HG03378 (cell line): ENCODE measurements at regions not wholly inside any gene's neighbourhood (a gene's known extent, or its start where the extent isn't known, plus 50 kb on each side); places are given as distances from the start of the nearest gene placed in this dataset.

Experiments used
- ATAC-seq: cut with Tn5 transposase; IDR thresholded peaks from one replicate; pipeline ENCODE4 v1.9.1; 2021; ENCODE audit warnings: mild to moderate bottlenecking, moderate library complexity; ENCODE audit not compliant: unreplicated experiment

DNA sequence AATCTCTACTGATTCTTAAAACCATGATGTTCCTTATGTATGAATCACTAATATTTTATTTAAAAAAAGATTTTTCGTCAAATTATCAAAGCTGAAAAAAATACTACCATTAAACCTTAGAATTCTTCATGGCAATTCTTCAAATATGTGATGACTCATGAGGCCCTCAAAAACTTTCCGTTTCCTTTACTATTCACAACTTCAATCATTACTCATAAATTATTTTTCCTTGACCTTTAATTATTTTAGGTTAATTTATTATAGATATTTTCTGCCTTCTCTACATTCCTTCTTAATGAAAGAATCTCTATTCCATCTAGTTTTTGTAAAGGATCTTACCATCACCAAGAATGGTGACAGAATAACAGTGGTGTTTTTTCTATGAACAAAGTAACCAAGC lies 162.1 kb upstream of the SOX5 start:
- no peak for ATAC-seq

DNA sequence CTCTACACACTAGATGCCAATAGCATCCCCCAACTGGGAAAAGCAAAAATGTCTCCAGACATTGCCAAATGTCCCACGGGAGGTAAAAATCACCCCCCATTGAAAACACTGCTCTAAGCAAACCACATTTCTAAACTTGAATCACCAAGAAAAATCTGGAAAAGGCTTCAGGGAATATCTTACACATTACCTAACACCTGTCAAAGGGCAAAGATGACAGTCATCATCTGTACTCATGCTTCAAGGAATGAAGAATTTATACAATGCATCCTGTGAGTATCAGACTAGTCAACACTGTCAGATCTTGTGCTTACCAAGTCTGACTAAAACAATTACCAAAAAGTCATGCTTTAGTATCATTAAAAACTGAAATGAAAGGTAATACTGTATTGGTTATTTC lies 161.6 kb upstream of the SOX5 start:
- no peak for ATAC-seq

DNA sequence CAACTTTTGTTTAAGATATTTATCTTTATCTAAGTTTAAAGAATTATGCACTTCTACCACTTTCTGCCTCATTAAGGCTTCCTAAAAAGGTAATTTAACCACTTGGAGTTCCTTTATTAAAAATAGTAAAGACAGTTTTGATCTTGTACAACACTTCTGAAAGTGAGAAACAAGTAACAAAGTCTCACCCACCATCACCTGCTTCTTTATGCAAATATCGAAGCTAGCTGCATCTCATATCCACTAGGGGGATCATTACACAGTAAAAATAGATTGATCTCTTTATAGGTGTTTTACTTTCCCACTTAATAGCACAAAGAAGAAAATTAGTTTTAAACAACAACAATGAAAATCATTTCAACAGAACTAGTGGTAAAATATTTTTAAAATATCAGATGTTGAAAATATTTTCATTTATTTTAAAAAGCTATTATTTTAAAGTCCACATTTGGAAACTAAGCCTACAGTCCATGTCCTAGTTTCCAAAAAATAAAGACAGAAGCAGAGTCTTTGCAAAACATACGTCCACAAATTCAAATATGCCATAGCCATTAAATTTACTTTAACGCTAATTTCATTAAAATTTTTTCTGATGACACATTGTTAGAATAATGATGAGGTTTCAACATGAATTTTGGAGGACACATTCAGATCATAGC lies 160.0 kb upstream of the SOX5 start:
- ATAC-seq, result peak; percentile 97

DNA sequence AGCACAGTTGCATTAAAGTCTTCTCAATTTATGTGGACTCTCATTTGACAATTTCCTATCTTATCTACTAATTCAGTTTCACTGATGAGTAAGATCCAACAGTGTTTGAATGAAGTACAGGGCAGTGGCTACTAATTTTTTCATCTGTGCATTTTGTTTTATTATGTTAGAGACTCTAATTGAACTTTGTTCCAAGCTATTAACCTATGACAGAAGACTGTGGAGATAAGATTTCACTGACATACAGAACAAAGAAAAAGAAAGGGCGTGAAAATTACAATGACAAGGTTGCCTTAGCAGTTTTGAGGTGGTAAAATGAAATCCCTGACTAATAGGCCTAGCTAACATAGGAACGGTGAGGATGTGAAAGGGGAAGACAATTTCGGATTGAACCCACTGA lies 153.2 kb upstream of the SOX5 start:
- ATAC-seq, result no peak

DNA sequence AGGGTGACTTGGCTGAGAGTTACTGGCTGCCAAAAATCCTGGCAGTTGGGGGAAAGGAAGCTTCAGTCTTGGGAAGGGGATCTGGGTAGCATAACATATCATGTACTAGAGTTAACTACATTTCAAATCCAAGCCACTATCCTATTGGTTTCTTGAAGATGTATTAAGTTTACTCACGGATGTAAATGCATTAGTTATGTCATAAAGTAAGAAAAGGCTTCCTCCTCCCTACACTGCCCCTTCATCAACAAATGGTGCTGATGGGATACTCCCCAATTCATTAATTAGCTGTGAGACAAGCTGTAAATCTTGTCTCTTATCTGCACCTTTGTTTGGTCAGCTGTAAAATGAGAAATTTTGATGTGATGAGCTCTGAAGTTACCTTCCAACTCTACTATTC lies 150.1 kb upstream of the SOX5 start:
- ATAC-seq, result no peak

DNA sequence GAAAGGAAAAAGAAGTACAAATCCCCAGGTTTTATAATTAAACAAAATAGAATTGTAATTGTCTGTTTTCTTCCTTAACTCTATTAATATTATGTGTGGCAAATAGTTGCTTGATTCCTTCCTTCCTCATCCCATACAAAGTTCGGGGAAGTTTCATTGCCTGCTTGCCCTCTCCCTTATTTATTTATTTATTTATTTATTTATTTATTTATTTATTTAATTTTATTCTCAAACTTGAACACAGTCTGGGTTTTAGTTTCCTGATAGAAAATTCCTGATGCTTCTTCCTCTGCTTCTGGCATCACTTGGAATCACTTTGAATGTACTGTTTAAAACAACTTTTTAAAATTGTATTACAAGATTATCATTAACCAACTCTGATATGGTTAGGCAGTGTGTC lies 145.8 kb upstream of the SOX5 start:
- no peak for ATAC-seq

DNA sequence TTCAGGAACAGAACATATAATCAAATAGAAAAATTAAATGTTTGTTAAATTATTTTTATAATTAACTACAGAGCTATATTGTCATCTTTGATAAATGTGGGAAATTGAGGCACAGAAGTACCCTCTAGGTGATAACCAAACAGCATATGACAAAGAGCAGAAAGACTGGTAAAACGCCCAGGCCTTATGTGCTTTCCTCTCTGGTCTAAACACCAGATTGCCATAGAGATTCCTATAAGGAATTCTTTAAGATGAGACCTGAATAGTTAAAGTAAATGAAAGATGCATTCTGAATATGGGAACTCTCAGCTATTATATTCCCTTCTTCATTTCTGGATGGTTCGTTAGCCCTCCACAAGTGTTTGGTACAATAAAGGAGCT lies 140.0 kb upstream of the SOX5 start:
- ATAC-seq, result no peak

DNA sequence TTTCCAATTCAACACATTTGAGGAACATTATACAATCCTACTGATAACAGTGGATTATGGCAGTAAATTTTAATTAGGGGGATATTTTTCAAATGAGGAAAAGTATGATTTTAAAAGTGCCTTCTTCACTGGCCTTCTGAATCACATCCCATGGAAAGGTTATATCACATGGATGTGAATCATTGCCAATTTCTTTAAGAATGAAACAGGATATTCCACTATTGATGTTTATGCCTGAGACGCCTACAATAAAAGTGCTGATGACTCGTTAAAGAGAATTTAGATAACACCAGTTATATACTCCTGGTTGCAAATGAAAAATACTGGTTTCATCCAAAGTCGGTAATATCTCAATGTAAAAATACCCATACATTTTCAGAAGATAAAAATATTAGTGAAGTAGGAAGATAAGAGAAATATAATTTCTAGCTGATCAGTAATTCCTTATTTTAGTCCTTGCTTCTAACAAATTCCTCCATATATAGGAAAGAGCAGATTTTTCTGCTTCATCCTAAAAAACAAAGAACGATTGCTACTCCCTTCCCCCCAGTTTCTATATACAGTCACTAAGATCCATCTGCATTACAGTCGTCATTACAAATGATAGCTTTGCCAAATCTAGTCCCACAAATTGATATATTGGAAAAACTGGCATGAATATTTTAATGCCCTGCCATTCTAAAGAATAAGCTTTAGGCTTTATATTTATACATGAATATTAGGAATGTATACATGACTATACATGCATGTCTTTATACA lies 139.5 kb upstream of the SOX5 start:
- ATAC-seq, result no peak

DNA sequence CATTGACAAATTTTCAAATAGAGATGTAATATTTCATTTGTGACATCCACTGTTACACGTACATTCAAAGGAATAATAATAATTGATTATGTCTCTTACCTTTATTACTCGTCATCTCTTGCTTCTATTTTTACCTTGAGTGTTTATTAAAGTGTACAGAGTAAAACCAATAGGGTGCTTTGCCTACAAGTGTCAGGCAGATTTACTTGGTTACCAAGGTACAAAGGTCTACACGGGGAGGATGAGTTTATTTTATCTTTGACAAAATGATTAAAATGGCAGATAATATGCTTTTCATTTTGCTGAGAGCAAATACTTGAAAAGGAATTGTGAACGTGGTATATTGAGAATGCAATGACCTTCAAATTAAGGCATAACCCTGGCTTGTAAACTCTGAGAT lies 137.8 kb upstream of the SOX5 start:
- no peak for ATAC-seq

DNA sequence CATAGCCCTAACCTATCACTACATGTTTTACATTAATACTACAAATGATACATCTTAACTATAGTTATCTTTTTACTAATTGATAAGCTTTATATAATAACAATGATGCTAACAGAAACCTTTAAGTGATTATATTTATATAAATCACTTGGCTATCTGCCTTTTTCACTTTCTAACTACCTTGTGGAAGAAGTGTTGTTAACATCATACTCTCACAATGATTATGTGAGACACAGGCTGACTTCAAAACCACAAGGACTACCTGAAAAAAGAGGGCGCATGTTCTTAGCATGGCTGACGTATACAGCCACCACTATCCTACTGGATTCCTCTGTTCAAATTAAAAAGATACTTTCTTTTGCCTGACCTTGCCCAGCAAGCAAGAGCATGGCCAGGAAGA lies 135.3 kb upstream of the SOX5 start:
- peak; percentile 72 for ATAC-seq

DNA sequence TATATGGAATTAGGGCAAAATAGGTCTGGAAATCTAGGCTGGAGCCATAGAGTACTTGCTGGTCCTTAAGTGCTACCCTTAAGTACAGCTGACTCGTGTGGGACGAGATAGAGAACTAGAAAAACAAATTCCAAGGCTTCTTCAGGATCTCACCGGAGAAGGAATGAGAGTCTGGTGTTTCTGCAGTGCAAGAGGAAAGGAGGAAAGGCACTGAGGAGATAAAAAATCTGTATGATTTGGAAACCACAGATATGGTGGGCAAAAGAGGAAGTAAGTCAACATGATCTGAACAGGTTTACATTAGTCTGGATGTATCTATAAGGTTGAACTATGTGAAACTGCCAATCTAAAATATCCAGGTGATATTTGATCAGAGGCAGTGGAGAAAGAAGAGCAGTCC lies 134.4 kb upstream of the SOX5 start:
- no peak for ATAC-seq

DNA sequence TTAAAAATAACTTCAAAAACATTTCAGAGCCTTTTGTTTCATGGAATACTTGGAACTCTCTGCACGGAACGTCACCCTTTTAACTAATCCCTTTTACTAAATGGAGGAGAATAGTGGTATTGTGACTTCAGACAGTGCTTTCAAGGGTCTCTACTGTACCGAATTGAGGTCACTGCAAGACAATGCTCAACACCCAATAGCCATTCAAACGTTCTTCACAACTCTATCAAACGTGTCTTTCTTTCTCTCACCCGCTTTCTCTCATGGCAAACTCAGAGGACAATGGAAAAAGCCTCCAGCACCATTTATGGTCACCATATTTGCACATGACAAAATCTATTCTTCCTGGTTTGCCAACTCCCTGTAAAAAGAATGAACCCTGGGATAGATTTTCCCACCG lies 132.1 kb upstream of the SOX5 start:
- ATAC-seq, result no peak

DNA sequence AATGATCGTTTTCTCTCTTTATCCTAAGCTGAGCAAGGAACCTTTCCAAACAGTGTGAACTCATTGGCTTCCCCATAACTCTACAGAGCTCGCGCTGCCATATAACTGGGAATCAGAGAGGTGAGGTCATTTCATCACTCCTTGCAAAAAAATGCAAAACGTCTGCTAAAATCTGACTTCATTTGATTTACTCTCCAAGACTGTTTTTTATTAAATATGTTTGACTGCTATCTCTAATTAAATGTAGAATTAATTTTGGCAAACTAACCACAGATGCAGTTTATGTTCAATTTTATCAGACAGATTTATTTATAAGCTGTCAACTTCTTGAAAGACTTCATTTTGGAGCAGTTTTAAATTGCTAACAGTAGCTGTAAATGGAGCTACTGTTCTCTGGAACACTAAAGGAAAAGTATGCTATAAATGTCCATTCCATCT lies 131.6 kb upstream of the SOX5 start:
- ATAC-seq, result no peak

DNA sequence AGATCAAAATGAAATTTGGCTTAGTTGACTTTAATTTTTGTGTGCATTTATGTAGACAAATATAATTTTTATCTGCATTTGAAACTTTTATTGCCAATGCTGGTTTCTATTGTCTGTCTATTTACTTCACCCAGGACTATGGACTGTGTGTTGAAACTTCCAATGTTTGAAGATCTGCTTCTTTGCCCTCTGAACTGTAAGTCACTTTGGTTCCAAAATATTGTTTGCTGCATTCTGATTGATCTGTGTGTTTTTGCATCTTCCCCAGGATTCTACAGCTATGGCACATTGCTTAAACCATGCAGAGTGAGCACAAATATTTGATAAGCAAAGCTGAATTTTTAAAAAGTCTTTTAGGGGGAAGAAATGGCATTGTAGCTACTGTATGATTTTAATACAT lies 131.0 kb upstream of the SOX5 start:
- ATAC-seq, result no peak

DNA sequence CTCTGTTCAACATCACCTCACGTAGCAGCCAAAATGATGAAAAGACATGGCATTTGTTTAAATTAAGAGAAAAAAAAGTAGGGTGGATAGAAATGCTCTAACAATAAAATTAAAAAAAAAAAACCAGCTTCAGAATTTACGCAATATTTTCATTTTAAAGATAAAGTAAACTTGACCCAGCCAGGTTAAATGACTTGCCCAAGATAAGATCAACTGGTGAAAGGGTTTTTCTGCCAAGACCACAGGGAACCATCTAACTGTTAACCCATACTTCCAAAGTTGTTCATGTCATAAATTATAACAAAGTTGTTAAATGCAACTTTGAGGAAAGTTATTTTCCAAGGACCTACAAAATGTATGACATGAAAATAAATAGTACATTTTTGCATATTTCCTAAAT lies 129.6 kb upstream of the SOX5 start:
- no peak for ATAC-seq

DNA sequence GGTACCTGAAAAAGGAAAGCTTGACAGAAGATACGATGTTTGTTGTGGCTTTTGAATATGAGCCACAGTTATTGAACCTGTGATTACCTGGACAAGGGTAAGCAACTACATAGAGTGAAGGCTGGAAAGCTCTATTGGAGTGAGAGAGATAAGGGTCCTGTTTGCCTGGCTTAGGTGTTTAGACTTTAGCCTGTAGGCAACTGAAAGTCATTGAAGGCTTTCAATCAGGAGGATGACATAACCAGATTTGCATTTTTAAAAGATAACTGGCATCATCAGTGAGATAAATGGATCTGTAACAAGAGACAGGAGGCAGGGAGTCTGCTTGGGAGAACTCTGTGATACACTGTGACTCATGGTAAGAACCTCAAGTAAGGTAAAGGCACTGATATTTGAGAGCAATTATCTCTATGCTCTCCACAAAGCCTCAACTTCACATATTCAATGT lies 128.9 kb upstream of the SOX5 start:
- no peak for ATAC-seq

DNA sequence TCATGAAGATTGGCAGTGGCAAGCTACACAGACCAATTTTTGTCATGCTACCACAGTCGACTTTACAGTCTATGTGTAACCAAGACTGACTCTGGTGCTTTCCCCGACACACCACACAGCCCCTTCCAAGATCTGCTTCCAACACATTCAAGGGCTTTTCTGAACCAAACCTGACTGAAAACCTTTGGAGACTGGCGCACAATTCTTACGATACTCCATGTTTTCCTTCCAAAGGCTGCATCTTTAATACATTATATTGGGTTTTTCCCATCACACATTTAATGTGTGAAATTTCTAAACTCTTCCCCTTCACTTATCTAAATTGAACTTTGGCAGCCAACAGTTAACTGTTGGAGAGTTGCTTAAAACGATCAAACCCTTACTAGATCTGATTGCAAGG lies 127.7 kb upstream of the SOX5 start:
- no peak for ATAC-seq

DNA sequence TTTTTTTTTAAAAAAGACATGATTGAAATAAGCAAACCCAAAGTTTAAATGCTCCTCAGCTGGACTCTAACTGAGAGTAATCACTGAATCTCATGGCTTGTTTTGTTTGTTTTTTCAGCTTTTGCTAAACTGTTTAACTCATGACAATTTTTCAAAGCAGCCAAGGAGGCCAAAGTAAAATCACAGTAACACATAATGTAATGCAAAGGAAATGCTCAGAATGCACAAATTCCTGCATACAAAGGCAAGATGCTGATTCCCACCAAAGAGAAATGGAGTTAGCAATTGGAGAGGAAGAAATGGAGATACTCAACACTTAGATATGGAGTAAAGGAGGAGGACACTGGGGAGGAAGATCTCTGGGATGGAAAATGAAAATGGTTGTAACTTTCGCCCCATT lies 126.2 kb upstream of the SOX5 start:
- ATAC-seq, result no peak

DNA sequence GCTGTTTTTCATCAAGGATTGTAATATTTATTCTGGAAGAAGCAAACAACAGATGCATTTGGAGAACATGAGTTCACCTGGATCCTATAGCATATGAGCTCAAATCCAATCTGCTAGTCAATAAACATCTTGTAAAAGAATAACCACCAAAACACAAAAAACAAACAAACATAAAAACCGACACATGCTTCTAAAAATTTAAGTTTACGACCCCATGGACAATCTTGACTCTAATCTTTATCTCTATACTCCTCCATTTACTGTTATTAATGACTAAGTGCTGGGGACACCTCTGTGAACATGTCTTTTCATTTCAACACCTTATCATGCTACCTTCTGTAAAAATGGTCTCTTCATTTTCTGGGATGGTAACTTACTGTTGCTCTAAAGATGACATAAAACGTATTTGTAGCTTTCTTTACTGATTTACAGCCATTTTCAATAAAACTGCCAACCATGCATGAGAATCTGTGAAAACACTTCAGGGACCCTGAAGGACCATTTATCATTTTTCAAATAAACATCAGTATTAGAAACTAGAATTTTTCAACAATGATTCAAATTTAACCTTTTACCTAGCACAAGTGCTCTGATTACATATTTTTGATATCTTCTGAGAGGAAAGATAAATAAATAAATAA lies 123.8 kb upstream of the SOX5 start:
- no peak for ATAC-seq

DNA sequence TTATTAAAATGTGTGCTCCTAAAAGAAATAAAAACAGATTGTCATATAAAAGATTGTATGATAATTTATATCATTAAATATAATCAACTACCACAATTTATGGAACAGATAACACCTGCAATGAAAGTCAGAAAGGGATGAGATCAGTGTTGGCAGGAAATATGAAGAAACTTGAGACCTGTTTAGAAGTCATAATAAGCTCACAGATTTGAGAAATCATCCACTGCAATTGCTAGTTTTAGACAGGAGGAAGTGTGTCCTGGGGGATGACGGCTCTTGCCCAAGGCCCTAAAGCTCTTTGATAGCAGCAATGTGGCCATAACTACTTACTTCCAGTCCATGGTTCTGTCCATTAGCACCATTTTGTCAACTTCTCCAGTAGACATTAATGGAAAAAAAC lies 122.8 kb upstream of the SOX5 start:
- ATAC-seq, result no peak

DNA sequence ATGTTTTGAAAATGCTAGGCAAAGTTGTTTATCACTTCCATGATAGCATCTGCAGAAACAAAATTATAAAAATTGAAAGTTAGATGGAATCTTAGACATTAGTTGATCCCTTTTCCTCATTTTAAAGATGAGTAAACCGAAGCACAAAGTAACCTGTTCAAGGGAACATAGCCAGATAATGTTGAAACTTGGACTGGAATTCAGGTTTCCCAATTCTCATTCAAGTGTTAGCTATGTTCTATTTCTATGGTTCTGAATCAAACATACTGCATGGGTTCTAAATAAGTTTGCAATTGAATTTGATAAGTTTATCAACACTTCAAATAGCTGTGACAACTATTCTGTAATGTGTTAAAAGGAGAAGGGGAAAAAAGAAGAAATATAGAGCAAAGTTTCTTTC lies 122.4 kb upstream of the SOX5 start:
- ATAC-seq, result no peak
